Calu3 (cell line): ENCODE measurements at regions not wholly inside any gene's neighbourhood (a gene's known extent, or its start where the extent isn't known, plus 50 kb on each side); places are given as distances from the start of the nearest gene placed in this dataset.

Experiments used
- BruUV-seq: library from RNA; stranded (reverse); fragments of 400-500 nt; replicated peaks from 2 replicates; lab custom pipeline; 2021; lab: Mats Ljungman, UMichigan
- CTCF ChIA-PET: fragments of 300-600 bp; sonication (Branson Sonifier 250); formaldehyde crosslinking; loops from one replicate; lab custom pipeline; 2022; ENCODE audit warnings: antibody characterized with exemption; lab: Charles Lee
- DNase-seq: peaks from one replicate; pipeline ENCODE4 v3.0.0; 2022
- H3K27ac Mint-ChIP-seq: one replicate; pipeline ENCODE4 v1.8.0; 2022; ENCODE audit warnings: mixed read lengths; ENCODE audit not compliant: unreplicated experiment
- H3K27me3 Mint-ChIP-seq: one replicate; pipeline ENCODE4 v1.8.0; 2022; ENCODE audit warnings: mixed read lengths; ENCODE audit not compliant: unreplicated experiment
- H3K36me3 Mint-ChIP-seq: one replicate; pipeline ENCODE4 v1.8.0; 2022; ENCODE audit warnings: mild to moderate bottlenecking, moderate library complexity, mixed read lengths; ENCODE audit not compliant: insufficient read depth, unreplicated experiment
- H3K4me1 Mint-ChIP-seq: one replicate; pipeline ENCODE4 v1.8.0; 2022; ENCODE audit warnings: mild to moderate bottlenecking, low read depth, mixed read lengths; ENCODE audit not compliant: unreplicated experiment
- H3K4me3 Mint-ChIP-seq: one replicate; pipeline ENCODE4 v1.8.0; 2022; ENCODE audit warnings: mild to moderate bottlenecking, low read depth, moderate library complexity, mixed read lengths; ENCODE audit not compliant: unreplicated experiment
- H3K9me3 Mint-ChIP-seq: one replicate; pipeline ENCODE4 v1.8.0; 2022; ENCODE audit warnings: low read depth, mixed read lengths; ENCODE audit not compliant: unreplicated experiment
- CTCF ChIP-seq: fragments of 200-600 bp; IDR thresholded peaks from one replicate; pipeline ENCODE4 v1.8.0; 2022; ENCODE audit warnings: antibody characterized with exemption; ENCODE audit not compliant: unreplicated experiment
- intact Hi-C: fragments of 100-400 bp; cut with micrococcal nuclease; formaldehyde crosslinking; loops from one replicate; pipeline ENCODE4 v1.10.0; 2022; ENCODE audit not compliant: unreplicated experiment

- no TSS peak for BruUV-seq
- Mint-ChIP-seq H3K9me3 (peaks cover 2% of the 10 kb centered on the region), H3K4me3 (no peak overlapping the region), H3K4me1 (no peaks in the 10 kb centered on the region), H3K27me3 (no peaks in the 10 kb centered on the region), H3K36me3 (no peaks in the 10 kb centered on the region), H3K27ac (no peak overlapping the region)
- intact Hi-C loops, result loop anchor here (2.0 kb wide), 1 partner anchor 79 kb away; no protein-coding TSS in a partner anchor
- TF ChIP-seq CTCF, result no peak
- peak; percentile 1 for DNase-seq
- CTCF ChIA-PET, result no interaction called here
Measured at GRCh38 chr9:78133751-78134150, 102.1 kb upstream of the CEP78 start.

- H3K36me3 Mint-ChIP-seq, result no peaks in the 10 kb centered on the region
- DNase-seq, result no peak
- CTCF ChIA-PET, result no interaction called here
- H3K27me3 Mint-ChIP-seq, result no peaks in the 10 kb centered on the region
- H3K4me3 Mint-ChIP-seq, result peak overlapping the region; percentile 14
- BruUV-seq, result no TSS peak
- intact Hi-C loops, result loop anchor here (2.0 kb wide), 1 partner anchor 80 kb away; no protein-coding TSS in a partner anchor
- H3K9me3 Mint-ChIP-seq, result peaks cover under 1% of the 10 kb centered on the region
- no peak for TF ChIP-seq CTCF
- no peak overlapping the region for H3K27ac Mint-ChIP-seq
- H3K4me1 Mint-ChIP-seq, result no peaks in the 10 kb centered on the region
Measured at GRCh38 chr9:78132701-78133058, 101.1 kb upstream of the GNAQ start.

GRCh38 chr9:78131969-78132700, 100.5 kb upstream of the GNAQ start:
- CTCF ChIA-PET, result no interaction called here
- BruUV-seq, result no TSS peak

GRCh38 chr9:78130853-78131252, 99.2 kb upstream of the GNAQ start:
- no peak for DNase-seq
- BruUV-seq, result no TSS peak
- no peaks in the 10 kb centered on the region for H3K36me3 Mint-ChIP-seq
- H3K4me1 Mint-ChIP-seq, result no peaks in the 10 kb centered on the region
- CTCF ChIA-PET, result no interaction called here
- no peak overlapping the region for H3K27ac Mint-ChIP-seq
- H3K9me3 Mint-ChIP-seq, result no peaks in the 10 kb centered on the region
- peaks cover 7% of the 10 kb centered on the region for H3K27me3 Mint-ChIP-seq
- no peak for TF ChIP-seq CTCF
- intact Hi-C loops, result no loop called here
- no peak overlapping the region for H3K4me3 Mint-ChIP-seq

More at GRCh38 chr9:78131969-78132700, 100.5 kb upstream of the GNAQ start:
- no peak for DNase-seq
- peak overlapping the region; percentile 14 for H3K4me3 Mint-ChIP-seq
- no peaks in the 10 kb centered on the region for H3K27me3 Mint-ChIP-seq
- H3K27ac Mint-ChIP-seq, result no peak overlapping the region
- H3K9me3 Mint-ChIP-seq, result no peaks in the 10 kb centered on the region
- intact Hi-C loops, result loop anchor here (2.0 kb wide), 1 partner anchor 81 kb away; no protein-coding TSS in a partner anchor
- no peak for TF ChIP-seq CTCF
- no peaks in the 10 kb centered on the region for H3K4me1 Mint-ChIP-seq
- no peaks in the 10 kb centered on the region for H3K36me3 Mint-ChIP-seq
